Skeletal muscle tissue (tissue), 3 donors: ENCODE measurements at regions not wholly inside any gene's neighbourhood (a gene's known extent, or its start where the extent isn't known, plus 50 kb on each side); places are given as distances from the start of the nearest gene placed in this dataset.

Experiments used
- H3K27ac ChIP-seq: one replicate; pipeline ENCODE4 v1.7.0; 2013; ENCODE audit warnings: mild to moderate bottlenecking, low read depth, low read length, inconsistent platforms
- H3K27me3 ChIP-seq, 3 donors: one replicate each; pipeline ENCODE4 v1.7.0; 2013; ENCODE audit warnings: low read length in 3 of 3; ENCODE audit not compliant: control insufficient read depth in 3 of 3, insufficient read depth in 3 of 3
- H3K36me3 ChIP-seq, 3 donors: one replicate each; pipeline ENCODE4 v1.7.0; 2013; ENCODE audit warnings: low read length in 3 of 3; ENCODE audit not compliant: control insufficient read depth in 3 of 3, insufficient read depth in 3 of 3
- H3K4me1 ChIP-seq, 3 donors: one replicate each; pipeline ENCODE4 v1.7.0; 2013; ENCODE audit warnings: low read length in 3 of 3, mild to moderate bottlenecking in 3 of 3; ENCODE audit not compliant: control insufficient read depth in 3 of 3, insufficient read depth in 3 of 3
- H3K4me3 ChIP-seq, 3 donors: one replicate each; pipeline ENCODE4 v1.7.0; 2013; ENCODE audit warnings: low read length in 3 of 3
- H3K9ac ChIP-seq, 3 donors: one replicate each; pipeline ENCODE4 v1.7.0; 2013; ENCODE audit warnings: low read length in 3 of 3, mild to moderate bottlenecking in 3 of 3, moderate library complexity in 2 of 3, low read depth in 1 of 3
- H3K9me3 ChIP-seq, 3 donors: one replicate each; pipeline ENCODE4 v1.7.0; 2013; ENCODE audit warnings: low read length in 3 of 3; ENCODE audit not compliant: control insufficient read depth in 3 of 3
- donor health status: Osteomylitis.

- Histone ChIP-seq H3K4me3 (no peak overlapping the region), H3K4me1 (no peaks in the 10 kb centered on the region), H3K9ac (no peak overlapping the region), H3K27ac (no peak overlapping the region), H3K9me3 (peaks cover 0 to under 1% (median 0%) of the 10 kb centered on the region in 3 donors), H3K27me3 (no peaks in the 10 kb centered on the region), H3K36me3 (no peaks in the 10 kb centered on the region)
Observed at GRCh38 chr12:38152816-38153736, 163.5 kb upstream of the ALG10B start.

GRCh38 chr12:38153737-38154061, 162.9 kb upstream of the ALG10B start:
- H3K4me3 ChIP-seq, result no peak overlapping the region
- H3K9me3 ChIP-seq, result no peaks in the 10 kb centered on the region

GRCh38 chr12:38154096-38155019, 162.2 kb upstream of the ALG10B start:
- Histone ChIP-seq H3K4me3 (no peak overlapping the region), H3K27ac (no peak overlapping the region), H3K4me1 (no peaks in the 10 kb centered on the region), H3K9me3 (no peaks in the 10 kb centered on the region), H3K27me3 (no peaks in the 10 kb centered on the region), H3K9ac (no peak overlapping the region), H3K36me3 (no peaks in the 10 kb centered on the region)

More at GRCh38 chr12:38153737-38154061, 162.9 kb upstream of the ALG10B start:
- H3K36me3 ChIP-seq, result no peaks in the 10 kb centered on the region
- no peaks in the 10 kb centered on the region for H3K27me3 ChIP-seq
- H3K9ac ChIP-seq, result no peak overlapping the region
- H3K27ac ChIP-seq, result no peak overlapping the region
- H3K4me1 ChIP-seq, result no peaks in the 10 kb centered on the region

GRCh38 chr12:38155020-38155395, 161.6 kb upstream of the ALG10B start:
- no peaks in the 10 kb centered on the region for H3K9me3 ChIP-seq
- H3K27me3 ChIP-seq, result no peaks in the 10 kb centered on the region
- no peak overlapping the region for H3K27ac ChIP-seq
- H3K9ac ChIP-seq, result no peak overlapping the region
- no peak overlapping the region for H3K4me3 ChIP-seq
- H3K4me1 ChIP-seq, result no peaks in the 10 kb centered on the region
- no peaks in the 10 kb centered on the region for H3K36me3 ChIP-seq

- Histone ChIP-seq H3K4me1 (no peaks in the 10 kb centered on the region), H3K4me3 (no peak overlapping the region), H3K9me3 (no peaks in the 10 kb centered on the region), H3K36me3 (no peaks in the 10 kb centered on the region), H3K9ac (no peak overlapping the region), H3K27me3 (no peaks in the 10 kb centered on the region), H3K27ac (no peak overlapping the region)
Observed at GRCh38 chr12:38155526-38156496, 160.8 kb upstream of the ALG10B start.

GRCh38 chr12:38156497-38157245, 159.9 kb upstream of the ALG10B start:
- H3K4me3 ChIP-seq, result no peak overlapping the region
- no peak overlapping the region for H3K27ac ChIP-seq
- no peak overlapping the region for H3K9ac ChIP-seq
- H3K36me3 ChIP-seq, result no peaks in the 10 kb centered on the region
- H3K27me3 ChIP-seq, result no peaks in the 10 kb centered on the region
- no peaks in the 10 kb centered on the region for H3K4me1 ChIP-seq
- H3K9me3 ChIP-seq, result no peaks in the 10 kb centered on the region

GRCh38 chr12:38157274-38157932, 159.2 kb upstream of the ALG10B start:
- no peaks in the 10 kb centered on the region for H3K4me1 ChIP-seq
- H3K4me3 ChIP-seq, result no peak overlapping the region
- no peak overlapping the region for H3K27ac ChIP-seq
- H3K9me3 ChIP-seq, result no peaks in the 10 kb centered on the region
- no peaks in the 10 kb centered on the region for H3K27me3 ChIP-seq
- no peaks in the 10 kb centered on the region for H3K36me3 ChIP-seq
- no peak overlapping the region for H3K9ac ChIP-seq

- H3K9ac ChIP-seq, result no peak overlapping the region
- no peak overlapping the region for H3K4me3 ChIP-seq
- H3K27me3 ChIP-seq, result no peaks in the 10 kb centered on the region
- no peaks in the 10 kb centered on the region for H3K9me3 ChIP-seq
- H3K4me1 ChIP-seq, result no peaks in the 10 kb centered on the region
- H3K36me3 ChIP-seq, result no peaks in the 10 kb centered on the region
- H3K27ac ChIP-seq, result no peak overlapping the region
Observed at GRCh38 chr12:38157933-38158401, 158.6 kb upstream of the ALG10B start.
